ENCODE measurements at regions not wholly inside any gene's neighbourhood (a gene's known extent, or its start where the extent isn't known, plus 50 kb on each side); places are given as distances from the start of the nearest gene placed in this dataset.

DNA sequence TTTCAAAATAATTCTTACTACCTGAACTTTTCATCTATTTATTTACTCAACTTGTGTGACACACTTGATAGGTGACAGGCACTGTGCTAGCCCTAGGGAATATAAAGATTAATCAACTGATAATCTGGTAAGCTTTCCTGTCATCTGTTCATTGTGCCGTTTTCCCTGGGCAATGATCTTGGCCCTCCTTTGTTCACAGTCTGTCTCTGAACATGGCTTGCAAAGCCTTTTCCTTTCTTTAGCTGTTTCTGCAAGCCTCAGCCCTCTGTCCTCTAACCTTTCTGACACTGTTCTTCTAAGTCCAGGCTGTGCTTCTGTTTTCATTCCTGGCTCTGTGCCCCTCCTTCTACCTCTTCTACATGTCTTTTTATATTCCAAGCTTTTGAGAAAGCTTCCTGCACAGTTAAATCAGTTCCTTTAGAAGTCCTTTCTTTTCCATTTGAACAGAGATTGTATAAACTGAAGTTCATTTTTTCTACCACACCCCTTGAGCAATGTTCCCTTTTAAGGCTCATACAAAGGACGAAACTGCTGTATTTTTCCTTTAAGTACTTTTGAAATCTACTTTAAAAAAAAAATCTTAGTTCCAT is 803.0 kb upstream of the ZNF608 start:
- DNase-seq (ENCODE audit: low spot score), result peak; percentile 72

DNA sequence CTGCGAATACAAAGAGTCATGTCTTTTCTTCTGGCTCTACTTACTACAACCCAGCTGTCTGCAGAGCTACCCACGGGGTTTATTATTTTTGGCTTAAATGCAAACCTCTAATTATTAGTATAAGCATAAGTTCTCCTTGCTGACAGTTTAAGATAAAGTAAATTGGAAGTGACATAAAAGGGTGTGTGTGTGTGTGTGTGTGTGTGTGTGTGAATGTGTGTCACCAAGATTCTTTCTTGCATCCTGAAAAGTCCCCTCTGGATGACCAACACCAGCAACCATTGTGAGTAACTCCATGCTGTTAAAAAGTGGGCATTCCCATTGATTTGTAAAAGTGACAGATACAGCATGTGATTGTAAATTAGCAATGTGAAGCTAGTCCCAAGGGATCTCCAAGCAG is 803.8 kb upstream of the ZNF608 start:
- peak; percentile 37 for DNase-seq (ENCODE audit: low spot score)

DNA sequence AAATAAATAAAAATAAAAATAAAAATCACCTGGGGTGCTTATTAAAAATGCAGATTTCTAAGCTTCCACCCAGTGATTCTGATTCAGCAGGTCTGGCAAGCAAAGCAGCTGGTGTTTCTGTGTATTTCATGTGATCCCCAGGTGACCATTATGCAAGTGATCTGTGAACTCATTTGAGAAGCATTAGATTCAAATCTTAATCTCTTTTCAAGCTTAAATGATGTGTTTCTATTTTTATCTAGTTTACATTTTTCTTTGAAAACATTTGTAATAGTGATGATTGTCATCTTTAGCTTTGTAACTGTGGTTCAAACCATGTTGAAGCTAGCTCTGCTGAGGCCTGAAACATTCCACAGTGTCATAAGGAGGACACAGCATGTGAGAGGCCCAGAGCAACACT is 804.8 kb upstream of the ZNF608 start:
- DNase-seq (ENCODE audit: low spot score), result no peak

DNA sequence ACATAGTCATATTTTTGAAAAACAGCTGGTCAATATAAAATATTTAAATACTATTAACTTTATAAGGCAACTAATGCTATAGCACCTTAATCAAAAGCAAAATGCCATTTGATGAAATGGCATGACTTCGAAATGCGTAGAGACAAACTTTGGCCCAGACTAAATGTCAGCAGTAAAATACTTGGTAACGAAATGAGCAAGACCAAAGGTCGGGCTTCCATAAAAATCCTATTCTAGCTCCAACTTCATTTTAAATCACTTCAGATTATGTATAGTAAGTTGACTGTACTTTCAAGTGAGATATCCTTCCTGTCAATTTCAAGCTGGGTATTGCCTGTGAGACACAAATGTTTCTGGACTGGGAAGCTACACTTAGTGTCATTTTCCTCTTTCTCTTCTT is 805.4 kb upstream of the ZNF608 start:
- DNase-seq (ENCODE audit: low spot score), result no peak

DNA sequence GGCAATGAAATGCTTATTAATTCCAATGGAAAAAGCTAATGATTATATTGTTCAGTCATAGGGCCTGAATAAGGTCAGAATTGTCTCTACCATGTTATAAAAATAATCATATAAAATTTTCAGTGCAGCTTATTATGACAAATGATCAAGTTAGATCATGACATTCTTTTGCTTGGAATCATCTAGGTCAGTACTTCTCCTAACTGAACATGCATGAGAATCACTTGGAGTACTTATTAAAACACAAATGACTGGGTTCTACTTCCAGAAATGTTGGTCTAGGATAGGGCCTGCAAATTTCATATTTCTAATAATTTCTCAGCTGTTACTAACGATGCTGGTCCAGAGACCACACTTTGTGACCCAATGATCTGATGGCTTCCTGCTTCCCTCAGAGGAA is 806.0 kb upstream of the ZNF608 start:
- DNase-seq (ENCODE audit: low spot score), result no peak

DNA sequence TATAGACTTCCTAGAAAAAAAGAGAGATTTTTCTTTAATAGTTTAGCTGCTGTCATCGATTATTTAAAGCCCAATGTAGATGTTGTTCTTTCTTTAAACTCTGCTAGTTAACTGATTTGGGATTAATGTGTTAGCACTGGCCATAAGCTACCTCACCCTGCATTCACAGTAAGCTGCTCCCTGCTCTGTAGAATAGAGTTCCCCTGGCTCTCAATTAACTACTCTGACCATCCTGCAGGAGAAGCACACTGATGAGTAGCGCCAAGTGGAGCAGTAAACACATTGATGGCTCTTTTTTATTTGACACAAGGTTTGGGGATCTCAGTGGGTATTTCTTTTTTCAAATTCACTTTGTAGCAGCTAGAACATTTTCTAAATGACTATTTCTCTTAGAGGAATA is 807.9 kb upstream of the ZNF608 start:
- no peak for DNase-seq (ENCODE audit: low spot score)

DNA sequence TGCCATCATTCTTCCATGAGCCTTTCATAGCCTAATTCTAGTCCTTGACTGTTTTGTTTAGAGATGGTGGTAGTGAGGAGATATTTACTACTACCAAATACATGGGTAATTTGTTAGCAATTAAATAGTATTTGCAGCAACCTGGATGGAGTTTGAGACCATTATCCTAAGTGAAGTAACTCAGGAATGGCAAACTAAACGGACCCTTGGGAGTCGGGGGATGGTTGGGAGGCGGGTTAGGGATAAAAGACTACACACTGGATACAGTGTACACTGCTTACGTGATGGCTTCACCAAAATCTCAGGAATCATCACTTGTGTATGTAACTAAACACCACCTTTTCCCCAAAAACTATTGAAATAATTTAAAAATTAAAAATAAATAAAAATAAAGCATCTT is 809.2 kb upstream of the ZNF608 start:
- no peak for DNase-seq (ENCODE audit: low spot score)

DNA sequence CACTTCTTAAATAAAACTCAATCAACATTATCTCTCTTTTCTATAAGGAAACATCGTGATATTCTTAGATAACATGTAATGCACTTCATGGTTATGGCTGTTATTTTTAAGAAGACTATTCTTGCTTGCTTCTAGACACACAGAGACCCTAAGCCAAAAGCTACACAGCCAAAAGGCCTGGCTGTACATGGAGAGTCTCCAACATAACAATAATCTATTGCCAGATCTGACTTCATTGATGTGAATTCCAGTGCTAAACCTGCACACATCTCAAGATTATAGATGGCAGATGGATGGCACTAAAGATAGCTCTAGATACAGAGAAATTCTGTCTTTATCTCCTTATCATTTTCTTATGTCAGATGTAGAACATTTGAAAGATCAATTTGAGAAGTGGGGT is 811.6 kb upstream of the ZNF608 start:
- DNase-seq (ENCODE audit: low spot score), result no peak

DNA sequence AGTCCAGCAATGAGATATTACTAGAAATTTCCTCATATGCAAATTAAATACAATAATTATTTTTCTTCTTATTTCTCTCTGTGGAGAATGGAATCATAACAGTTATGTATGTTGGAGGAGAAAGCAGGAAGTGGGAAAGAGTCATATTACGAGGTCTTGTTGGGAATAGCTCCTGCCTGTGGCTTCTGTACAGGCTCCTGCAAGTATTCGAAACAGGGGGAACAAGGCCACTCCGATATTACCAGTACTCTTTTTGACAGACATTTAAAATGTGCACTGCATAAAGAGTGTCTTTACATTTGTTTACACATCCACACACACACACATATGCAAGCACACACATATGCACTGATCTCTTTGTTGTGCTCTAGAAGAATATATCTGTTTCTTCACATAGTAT is 812.0 kb upstream of the ZNF608 start:
- DNase-seq (ENCODE audit: low spot score), result no peak

DNA sequence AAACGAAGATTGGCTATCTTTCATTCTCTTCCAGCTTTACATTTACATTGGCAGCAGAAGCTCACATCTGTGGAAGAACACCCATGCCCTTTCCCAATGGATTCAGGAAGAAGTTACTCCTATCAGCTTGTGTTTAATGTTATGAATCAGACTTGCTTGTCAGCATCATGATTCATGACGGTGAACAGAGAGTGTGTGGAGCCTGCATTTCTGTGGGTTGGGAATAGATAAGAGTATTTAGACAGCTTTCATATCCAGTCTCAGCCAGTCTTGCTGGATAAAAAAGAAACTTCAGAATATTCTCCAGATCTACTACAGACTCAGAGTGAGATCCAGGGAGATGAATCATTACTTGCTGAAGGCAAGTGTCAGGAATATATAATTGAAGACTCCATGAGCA is 812.9 kb upstream of the ZNF608 start:
- DNase-seq (ENCODE audit: low spot score), result peak; percentile 77

DNA sequence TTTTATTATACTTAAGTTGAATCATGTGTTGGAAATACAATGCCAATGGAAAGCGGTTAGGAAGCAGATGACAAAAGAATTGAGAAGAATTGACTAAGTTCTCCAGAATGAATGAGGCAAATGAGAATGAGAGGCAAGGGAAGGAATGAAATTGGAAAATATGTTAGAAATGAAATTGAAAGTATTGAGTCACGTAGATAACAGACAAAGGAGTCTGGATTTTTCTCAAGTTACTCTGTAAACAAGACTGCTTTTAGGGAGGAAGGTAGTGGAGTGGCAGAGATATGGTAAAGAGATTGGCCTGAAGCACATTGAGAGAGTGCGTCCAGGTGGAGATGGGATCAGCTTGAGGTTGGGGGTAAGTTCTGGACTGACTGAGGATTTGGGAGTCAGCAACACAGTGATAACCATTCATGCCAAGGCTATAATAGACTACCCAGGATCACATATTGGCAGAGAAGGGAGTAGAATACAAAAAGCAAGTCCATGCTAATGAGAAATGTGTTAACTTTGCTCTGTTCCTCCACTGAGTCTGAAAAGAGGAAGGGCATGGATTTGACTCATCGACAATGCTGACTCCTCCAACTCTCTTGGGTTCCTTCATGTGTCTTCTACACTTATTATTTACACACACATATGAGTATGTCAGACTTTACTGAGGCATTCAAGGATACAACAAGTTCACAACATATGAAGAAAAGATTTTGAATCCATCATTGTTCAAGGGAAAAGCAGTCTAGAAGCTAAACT is 814.2 kb upstream of the ZNF608 start:
- DNase-seq (ENCODE audit: low spot score), result no peak

DNA sequence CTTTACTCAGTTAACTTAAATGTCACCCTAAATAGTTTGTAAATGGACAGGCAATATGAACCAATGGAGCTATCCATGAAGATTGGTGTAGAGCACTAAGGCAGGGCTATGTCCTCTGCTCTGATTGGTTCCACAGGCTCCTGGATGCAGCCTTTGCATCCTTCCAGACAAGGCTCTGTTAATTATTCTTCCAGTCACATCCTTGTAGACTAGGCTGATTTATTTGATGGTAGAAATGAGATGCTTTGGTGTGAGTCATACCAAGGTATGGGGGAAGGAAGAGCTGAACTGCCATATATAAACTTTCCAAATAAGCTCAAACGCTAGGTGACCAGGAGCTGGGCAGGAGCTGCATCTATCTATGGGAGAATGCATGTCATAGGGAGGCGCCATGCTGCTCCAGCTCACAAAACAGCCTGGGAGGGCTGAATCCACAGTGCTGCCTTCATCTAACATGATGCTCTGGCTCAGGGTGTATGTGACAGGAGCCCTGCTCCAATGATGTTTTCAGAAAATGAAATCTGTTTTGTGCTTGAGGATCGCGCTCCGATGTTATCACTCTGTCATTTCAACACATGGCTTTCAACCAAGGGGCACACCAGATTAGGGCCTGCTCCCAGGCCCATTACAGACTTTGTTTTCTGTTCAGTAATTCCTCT is 818.0 kb upstream of the ZNF608 start:
- peak; percentile 86 for DNase-seq (ENCODE audit: low spot score)

DNA sequence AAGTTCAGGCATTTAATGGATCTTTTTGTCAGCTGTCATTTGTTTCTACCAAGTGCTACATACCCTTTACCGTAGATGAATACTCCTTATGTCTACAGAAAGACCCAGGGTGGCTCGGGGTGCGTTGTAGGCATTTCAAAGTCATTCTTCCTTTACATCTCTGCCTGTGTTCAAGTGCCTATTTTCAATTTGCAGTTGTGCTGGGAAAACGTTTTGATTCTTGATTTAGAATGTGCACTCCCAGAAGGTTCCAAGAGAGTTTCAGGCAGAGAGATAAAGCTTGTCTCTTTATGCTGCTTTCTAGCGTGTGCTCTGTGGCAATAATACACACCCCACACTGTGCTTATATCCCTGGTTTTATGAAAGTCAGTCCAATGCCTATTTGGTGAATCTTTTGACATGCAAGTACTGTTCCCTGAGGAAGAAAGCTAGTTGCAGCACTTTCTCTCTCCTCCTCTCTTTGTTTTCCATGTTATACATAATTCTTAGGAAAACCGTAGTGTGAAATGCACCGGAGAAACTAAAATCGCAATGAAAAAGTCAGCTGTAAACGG is 828.1 kb upstream of the ZNF608 start:
- no peak for DNase-seq (ENCODE audit: low spot score)

DNA sequence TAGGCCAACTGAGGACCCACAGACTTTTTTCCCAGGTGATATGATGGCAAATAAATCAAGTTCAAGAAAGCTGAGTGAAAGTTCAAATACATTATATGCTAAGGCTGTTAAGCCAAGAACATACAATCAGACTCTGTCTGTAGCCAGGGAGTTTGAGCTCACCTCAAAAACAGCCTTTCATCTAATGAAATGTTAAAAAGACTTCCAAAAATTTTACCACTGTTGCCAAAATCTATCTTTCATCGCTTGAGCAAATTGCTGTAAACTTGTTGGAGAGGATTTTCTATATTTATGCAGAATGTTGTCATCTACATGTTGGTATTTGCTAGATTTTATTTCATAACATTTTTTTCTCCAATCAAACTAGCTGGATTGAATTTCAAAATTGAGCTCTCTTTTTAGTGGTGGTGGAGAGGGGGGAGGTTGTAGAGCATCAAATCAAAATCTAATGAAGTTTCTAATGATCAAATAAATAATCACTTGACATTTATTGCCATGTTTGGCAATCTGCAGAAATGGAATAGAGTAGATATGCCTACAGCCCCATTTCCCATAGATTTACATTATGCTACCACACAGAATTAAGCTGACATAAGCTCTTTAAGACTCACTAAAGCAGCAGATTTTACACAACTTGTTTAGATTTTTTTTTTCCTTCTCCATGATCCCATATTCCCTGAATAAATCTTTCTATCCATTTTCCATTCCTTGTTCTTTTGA is 828.9 kb upstream of the ZNF608 start:
- DNase-seq (ENCODE audit: low spot score), result no peak

DNA sequence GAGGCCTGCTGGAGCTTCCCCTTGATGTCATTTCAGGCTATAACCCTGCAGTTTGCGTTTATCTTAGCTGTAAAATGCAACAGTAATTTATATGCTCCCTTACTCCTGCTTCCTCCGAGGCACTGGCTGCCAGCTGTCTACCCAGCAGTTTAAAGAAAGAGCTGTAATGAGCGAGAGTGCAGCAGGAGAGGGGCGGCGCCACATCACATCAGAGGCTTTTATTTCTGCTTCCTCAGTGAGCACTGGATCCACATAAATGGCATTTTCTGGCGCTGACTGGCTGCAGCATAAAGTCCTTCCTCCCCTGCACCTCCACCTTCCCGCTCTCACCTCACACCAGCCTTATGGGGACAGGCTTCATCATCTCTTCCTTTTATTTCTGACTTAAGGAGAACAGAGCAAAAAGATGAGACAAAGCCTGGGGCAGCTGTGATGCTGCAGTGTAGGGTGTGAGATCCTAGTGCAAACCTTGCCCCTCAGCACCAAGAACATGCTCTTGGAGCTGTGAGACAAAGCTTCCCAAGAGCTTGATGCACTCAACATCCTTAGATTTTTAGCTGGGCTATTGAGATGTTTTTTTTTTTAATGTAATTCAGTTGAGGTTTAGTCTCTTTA is 829.6 kb upstream of the ZNF608 start:
- DNase-seq (ENCODE audit: low spot score), result peak; percentile 76

DNA sequence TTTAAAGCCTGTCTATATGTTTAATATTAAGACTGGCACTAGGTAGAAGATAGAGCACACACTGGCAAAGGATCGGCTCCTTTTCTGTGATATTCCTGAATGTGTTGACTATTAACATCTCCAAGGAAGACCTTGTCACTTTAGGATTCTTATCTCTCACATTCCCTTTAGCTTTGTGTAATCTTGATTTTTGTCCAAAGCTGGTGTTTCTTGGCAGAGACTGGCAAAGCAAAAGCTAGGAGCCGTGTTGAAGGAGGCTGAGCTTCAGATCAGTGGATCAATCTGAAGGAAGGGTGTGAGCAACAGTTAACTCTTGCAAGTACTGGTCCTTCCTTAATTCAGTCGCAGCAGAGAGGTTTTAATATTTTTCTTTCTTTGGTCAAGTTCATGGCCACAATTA is 830.4 kb upstream of the ZNF608 start:
- DNase-seq (ENCODE audit: low spot score), result no peak

DNA sequence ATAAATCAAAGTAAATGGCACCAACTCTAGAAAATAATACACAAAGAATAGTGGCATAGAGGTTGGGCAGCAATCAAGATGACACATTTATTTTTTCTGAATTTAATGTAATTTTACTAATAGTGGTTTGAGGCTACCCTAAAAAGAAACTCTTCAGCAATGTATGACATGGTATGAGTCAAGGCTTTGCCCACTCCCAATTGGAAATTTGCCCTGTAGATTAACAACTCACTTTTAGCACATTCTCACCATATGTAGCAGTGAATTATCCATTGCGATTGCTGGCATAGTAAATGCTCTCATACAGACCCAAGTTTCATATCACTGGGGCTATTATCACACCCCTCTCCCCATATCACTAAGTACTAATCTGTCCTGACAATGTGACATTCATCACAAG is 832.1 kb upstream of the ZNF608 start:
- no peak for DNase-seq (ENCODE audit: low spot score)

DNA sequence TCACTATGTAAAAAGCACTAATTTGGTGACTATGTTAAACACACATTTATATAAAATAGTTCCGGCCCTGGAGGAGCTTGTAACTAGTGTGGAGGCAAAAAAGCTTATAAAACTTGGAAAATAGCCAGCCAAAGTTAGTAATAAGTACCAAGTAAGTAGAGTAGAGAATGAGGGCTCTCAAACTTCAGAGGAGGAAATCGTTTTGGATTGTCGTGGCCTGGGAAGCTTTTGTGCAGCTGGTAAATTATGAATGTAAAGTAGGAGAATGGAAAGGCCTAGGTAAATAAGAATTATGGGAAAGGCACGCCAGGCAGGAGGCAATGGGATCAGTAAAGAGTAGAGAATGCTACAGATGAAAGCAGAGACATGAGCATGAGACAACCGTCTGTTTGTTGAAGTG is 832.7 kb upstream of the ZNF608 start:
- no peak for DNase-seq (ENCODE audit: low spot score)

DNA sequence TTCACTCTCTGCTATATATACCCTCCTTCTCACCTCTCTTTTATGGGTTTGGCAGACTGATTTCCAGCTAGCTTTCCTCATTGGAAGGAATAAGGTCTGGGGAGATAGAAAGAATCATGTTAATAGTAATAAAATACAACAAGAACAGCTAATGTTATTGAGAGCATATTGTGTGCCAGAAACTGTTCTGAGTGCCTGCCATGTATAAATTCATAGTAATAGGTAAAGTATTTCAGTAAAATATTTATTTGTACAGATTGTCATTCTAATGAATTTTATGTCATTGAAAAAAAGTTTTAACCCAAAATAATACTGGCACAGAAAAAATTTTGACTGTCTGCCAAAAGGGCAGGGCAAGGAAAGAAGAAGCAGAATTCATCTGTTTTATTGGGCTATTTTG is 834.9 kb upstream of the ZNF608 start:
- DNase-seq (ENCODE audit: low spot score), result no peak

DNA sequence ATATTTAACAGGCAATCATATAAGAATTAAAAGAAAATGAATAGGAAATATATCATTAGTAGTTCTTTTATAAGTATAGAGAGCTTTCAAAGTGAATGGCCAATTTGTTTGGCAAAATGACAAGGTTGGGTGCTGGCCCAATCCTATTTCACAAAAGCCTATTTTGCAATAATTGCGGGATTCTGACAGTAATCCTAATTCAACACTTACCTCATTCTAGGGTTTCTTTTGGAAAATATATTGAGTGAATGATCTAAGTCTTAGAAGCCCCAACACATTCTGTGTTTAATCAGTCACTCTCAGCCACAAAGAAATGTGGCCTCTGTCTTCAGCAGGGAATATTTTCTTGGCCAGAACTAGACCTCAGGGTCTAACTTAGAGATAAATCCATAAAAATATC is 835.9 kb upstream of the ZNF608 start:
- no peak for DNase-seq (ENCODE audit: low spot score)

DNA sequence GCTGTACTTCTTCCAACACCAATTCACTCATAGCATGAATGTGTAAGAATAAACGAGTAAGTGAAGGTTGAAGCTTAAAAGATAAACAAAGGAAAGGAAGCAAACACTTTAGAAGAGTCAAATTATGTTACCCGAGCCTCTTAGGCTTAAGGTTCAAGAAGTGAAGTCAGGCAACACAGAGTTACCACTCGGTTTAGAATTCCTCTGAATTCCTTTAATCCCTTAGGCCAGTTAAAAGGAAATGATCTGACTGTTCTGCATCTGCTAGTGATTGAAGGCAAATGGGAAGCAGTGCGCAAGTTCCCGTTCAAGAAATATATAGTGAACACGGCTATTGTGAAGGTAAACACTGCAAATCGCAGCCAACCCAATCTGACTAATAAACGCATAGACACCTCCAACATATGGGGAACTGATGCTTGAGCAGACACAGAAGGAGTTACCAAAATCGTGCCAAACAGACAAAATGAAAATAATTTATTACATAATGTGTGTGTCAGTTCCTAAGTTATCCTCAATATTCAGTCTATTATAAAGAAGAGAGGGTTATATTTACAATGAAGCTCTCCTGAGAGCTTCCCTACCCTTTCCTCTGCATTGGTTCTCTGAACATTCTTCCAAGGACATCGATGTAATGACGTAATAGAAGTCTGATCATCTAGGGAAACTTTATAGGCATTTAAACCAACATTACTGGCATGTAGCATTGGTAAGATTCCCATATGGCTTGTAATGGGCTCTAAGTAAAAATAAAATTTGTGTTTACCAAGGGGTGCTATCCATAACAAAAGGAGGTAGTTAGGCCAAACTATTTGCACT is 837.1 kb upstream of the ZNF608 start:
- DNase-seq (ENCODE audit: low spot score), result no peak
